NCI-H2171 treated with DMSO at 0.1 percent for 48 hours (cell line): ENCODE measurements at regions not wholly inside any gene's neighbourhood (a gene's known extent, or its start where the extent isn't known, plus 50 kb on each side); places are given as distances from the start of the nearest gene placed in this dataset.
"Not testable (repeated sequence)": the region's sequence is repeated elsewhere in the genome, so short reads cannot be mapped to it uniquely, and the experiment has no call there.

ENCODE experiments used
- DNase-seq: peaks from one replicate; lab custom pipeline; 2025; lab: John Stamatoyannopoulos, UW

DNA sequence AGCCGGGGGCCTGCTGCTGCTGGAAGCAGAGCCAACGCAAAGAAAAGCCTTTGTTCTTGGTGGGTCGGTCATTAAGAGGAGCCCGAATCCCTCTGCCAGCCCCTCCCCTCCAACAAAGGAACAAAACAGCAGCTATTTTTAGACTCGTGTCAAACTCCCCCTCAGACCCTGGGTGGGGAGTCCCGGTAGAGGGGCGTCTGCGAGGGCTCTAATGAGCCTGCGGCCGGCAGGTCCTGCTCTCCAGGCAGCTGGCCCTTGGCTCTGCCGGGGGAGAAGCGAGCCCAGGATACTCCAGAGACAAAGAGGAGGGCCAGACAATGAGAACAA lies 114.0 kb downstream of the LHX2 start:
- no peak for DNase-seq

DNA sequence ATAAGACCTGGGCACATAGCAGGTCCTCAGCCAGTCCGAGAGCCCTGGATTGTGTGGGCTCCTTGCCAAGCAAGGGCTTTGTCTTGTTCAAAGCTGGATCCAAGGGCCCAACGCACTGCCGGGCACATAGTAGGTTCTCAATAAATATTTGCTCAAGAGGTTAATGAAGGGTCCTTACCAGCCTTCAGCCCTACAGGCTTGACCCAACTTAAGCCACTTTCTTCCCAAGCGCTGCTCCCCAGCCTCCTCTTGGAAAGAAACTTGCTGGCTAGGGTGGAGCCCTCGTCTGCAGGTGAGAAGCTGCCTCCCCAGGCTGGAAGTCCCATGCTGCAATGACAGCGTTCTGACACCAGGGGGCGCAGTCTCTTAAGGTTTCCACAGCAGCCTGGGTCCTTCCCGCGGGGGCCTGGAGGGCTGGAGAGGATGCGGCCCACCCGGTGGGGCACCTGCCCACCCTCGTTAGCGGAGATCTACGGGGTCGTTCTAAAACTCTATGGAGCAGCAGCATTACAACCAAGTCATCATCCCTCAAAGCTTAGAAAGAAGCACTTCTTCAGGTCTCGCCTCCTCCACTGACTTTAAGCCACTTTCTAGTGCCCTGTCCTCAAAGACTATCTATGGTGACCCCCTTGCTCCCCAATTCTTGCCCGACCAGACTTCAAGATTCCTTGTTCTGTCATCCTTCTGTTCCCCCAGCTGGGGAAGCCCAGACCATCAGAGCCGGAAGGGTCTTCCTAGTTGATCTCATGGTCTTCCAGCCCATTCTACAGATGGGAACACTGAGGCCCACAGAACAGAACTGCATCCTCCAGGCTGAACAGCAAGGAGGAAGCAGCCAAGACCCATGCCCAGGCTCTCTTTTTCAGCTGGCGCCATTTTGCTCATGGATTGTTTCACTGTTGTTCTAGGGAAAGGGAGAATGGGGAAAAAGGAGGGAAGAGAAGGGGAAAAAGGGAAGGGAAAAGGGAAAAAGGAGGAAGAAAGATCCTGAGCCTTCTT lies 115.4 kb downstream of the LHX2 start:
- peak; percentile 59 for DNase-seq

DNA sequence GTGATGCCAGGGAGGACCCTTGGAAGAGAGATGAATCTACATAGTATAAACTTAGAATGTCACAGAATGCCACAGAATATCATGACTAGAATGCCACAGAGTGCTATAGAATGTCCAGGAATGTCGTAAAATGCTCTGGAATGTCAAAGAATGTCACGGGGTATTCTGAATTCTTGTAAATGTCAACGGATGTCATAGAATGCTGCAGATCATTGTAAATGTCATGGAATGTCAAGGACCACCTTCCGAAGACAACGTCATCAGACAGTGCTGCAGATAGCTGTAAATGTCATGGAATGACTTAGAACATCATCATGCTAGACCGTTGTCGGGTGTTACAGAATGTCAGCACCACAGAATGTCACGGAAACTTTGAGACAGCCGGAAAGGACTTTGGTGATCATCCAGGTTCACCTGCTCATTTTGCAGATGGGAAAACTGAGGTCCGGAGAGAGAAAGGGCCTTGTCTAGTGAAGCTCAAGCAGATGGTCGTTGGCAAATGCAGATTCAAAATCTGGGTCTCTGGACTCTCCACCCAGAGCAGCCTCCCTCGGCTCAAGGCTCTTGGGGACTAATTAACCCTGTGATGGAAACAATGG lies 117.1 kb downstream of the LHX2 start:
- no peak for DNase-seq

DNA sequence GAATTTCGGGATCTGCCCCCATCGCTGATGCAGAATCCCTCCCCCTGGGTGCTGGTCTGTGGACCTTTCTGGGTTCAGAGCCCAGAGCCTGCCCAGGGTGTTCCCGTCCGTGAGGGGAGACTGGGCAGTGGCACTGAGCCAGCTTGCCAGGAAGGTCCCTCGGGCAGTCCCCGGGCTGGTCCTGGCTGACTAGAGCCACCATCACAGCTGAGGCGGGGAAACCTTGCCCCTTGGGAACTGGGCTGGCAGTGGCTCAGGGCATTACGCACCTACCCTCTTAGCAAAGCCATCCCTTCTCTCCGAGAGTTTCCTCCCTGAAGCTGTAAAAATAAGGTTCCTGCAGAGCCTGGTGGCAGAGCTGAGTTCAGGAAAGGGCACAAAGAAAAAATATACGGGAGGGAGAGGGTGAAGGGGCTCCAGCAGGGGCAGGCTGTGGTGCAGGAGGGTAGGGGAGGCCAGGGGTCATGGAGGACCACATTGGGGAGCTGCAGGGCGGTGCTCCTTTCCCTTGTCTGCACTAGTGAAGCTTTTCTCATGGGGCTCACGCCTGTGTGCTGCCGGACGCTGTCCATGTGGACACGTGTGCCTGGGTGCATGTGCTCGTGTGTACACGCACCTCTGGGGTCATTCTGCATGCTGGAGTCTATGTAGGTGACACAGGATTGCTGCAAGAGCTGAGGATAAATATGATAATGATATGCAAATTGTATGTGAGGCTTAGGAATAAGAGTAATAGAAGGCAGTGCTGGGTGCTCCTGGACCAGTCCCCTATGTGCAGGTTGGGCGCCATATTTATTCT lies 118.9 kb downstream of the LHX2 start:
- no peak for DNase-seq

DNA sequence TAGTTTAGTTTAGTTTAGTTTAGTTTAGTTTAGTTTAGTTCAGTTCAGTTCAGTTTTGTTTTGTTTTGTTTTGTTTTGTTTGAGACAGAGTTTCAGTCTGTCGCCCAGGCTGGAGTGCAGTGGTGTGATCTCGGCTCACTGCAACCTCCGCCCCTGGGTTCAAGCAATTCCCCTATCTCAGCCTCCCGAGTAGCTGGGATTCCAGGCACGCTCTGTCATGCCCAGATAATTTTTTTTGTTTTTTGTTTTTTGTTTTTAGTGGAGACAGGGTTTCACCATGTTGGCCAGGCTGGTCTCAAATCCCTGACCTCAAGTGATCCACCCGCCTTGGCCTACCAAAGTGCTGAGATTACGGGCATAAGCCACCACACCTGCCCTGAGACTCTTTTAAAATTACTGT lies 120.0 kb downstream of the LHX2 start:
- not testable (repeated sequence) for DNase-seq

DNA sequence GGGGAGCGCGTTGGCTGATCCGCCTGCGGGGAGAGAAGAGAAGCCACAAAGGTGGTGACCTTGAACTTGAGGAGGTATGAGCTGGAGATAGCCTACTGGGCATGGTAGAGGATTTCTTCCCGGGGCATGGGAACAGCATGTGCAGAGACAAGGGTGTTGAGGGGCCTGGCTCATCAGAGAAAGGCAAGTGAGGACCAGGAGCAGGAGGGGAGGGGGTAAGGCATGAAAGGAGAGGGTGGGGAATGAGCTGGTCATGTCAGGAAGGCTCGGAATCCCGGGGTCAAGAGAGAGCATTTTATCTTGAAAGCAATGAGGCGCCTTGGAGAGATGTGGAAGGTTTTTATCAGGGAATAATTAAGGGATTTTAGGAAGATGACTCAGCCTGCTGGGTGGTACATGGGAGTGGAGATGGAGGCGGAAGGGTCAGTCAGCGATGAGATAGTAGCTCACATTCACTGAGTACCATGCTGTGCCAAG lies 121.1 kb downstream of the LHX2 start:
- DNase-seq: no peak

DNA sequence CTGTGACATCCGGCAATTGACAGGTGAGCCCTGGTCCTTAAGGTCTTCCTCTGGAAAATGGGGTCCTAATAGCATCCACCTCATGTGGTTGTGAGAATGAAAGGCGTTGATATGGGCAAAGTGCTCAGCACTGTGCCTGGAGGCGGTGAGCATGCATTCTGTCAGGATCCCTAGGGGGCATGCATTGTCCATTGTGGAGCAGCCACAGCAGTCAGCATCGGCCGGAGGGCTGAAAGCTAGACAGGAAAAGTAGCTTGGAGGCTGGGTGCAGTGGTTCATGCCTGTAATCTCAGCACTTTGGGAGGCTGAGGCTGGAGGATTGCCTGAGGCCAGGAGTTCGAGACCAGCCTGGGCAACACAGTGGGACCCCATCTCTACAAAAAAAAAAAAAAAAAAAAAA lies 122.2 kb downstream of the LHX2 start:
- DNase-seq: no peak

DNA sequence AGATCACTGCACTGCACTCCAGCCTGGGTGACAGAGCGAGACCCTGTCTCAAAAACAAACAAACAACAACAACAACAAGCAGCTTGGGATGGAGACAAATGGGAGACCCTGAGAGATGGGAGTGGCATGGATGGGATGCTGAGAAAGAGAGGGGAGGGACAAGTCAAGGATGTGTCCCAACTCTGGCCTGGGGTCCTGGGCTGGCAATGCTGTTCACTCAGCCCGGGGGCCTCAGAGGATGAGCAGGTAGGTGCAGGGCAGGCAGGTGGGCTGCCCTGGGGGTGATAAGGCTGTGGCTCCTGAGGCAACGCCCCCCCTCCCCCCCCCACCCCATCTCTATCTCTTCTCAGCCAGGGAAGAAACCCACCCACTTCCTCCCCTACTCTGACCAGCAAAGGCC lies 123.0 kb downstream of the LHX2 start:
- DNase-seq: no peak

DNA sequence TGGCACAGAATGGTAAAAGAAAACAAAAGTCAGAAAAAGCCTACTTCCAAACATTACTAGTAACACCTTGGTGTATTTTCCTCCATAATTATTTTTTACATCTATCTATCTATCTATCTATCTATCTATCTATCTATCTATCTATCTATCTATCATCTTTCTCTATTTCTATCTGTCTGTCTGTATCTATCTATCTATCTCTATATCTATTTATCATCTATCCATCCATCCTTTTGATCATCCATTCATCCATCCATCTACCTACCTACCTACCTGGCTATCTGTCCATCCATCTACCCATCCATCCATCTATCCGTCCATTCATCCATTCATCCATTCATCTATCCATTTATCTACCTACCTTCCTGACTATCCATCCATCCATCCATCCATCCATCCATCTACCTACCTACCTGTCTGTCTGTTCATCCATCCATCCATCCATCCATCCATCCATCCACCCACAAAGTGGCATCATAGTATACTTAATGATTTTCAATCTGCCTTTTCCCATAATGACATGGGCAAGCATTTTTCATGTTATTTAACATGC lies 121.9 kb upstream of the NEK6 start:
- DNase-seq: no peak

DNA sequence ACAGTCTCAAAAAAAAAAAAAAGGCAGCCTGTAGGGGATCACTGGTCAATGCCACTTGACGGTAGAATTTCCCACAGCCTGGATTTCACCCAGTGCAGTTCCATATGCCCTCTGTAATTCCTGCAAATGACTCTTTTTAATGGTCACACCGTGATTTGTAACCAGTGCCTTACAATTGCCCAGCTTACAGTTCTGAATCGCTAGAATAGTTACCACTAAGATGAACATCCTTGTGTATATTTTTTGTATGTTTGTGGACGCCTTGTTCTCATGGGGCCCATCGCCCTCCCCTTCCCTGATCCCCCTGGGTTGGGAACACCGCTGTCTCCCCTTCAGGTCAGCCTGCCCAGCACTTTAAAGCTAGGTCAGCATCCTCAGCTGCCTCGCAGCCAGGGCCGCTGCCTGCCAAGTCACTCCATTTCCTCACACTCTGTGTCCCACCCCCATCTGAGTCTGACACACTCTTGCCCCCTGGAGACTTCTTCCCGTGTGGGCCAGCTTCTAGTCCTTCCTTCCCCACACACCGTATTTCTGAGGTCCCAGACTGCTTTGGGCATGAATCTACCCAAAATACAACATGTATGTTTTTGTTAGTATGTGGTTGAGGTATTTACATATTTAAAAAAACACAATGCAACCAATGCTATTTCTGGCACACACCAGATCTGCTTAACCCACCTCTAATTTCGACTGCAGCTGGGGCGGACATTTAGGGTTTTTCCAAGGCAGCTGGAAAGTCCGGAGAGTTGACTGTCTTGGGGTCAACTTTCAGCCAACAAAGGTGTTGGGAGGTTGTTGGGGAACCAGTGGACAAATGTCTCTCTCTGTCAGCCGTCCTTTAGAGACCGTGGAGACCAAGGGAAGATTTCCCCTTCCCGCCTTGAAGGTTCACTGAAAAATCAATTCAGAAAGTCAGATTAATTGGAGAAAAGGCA lies 120.5 kb upstream of the NEK6 start:
- DNase-seq: no peak

DNA sequence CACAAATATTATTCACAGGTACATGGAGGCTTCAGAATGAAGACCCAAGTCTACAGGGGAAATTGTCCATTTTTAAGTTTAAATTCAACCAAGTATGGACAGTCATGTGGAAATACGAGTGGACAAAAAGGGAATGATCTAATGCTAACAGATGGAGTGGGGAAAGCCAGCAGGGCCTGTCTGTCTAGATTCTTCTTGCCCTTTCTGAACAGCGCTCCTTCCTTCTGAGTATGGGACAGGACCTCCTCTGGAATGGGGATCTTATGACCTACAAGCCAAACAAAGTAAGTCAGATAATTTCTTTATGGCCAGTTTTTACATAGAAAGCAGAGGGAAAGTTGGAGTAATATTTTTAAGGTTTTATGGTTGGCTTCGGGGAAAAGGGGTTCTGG lies 119.8 kb upstream of the NEK6 start:
- DNase-seq: no peak

DNA sequence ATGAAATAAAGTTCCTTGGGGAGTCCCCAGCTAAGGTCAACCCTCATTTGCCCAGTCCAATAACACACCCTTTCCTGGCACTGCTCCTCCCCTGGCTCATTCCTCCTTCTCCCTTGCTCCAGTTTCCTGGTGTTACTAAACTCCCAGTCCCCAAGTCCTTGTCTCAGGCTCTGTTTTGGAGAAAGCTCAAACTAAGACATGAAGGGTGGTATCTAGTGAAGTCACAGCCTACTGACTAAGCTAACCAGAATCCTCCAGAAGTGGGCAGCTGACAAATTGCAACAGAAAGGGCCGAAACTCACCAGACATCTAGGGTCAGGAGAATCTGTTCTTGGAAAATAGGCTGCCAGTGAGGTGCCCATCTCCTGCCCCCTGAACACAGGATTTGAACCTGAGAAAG lies 118.7 kb upstream of the NEK6 start:
- no peak for DNase-seq

DNA sequence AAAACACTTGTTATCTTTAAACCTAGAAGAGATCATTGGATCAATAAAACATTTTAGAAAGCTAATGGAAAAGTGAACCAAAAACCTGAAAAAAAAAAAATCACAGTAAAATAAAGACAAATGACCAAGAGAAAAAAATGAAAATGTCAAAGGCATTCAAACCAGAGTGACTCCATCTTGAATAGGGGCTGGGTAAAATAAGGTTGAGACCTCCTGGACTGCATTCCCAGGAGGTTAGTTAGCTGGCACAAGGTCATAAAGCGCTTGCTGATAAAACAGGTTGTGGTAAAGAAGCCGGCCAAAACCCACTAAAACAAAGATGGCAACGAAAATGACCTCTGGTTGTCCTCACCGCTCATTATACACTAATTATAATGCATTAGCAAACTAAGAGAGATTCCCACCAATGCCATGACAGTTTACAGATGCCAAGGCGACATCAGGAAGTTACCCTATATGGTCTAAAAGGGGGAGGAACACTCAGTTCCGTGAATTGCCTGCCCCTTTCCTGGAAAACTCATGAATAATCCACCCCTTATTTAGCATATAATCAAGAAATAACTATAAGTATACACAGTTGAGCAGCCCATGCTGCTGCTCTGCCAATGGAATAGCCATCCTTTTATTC lies 116.7 kb upstream of the NEK6 start:
- DNase-seq: no peak

DNA sequence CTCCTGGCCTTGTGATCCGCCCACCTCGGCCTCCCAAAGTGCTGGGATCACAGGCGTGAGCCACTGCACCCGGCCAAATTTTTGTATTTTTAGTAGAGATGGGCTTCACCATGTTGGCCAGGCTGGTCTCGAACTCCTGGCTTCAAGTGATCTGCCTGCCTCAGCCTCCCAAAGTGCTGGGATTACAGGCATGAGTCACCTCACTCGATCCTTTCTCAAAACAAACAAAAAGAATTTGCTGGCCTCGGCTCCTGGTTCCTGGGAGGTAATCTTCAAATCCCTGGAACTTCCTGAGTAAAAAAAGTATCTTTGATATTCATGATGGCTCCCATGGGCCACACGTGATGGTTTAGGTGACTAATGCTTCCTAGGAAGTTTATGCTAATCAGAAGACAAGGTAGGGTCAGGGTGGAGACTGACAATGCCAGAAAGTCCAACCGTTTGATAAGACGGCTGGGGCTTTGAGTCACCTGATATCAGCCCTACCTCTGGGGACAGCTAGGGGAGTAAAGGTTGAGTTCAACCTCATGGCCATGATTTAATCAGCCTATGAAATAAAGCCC lies 113.1 kb upstream of the NEK6 start:
- DNase-seq: not testable (repeated sequence)

DNA sequence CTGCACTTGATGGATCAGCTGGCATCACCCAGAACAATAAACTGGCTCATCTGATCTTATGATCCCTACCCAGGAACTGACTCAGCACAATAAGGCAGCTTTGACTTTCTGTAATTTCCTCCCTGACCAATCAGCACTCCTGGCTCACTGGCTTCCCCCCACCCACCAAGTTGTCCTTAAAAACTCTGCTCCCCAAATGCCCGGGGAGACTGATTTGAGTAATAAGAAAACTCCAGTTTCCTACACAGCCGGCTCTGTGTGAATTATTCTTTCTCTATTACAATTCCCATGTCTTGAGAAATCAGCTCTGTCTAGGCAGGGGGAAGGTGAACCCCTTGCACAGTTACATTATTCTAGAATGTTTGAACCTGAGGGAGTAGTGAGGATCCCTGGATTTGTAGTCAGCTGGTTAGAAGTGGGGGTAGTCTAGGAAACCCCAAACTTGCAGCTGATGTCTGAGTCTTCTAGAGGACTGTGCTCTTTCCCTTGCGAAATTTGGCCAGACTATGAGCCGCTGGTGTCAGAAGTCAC lies 111.7 kb upstream of the NEK6 start:
- no peak for DNase-seq

DNA sequence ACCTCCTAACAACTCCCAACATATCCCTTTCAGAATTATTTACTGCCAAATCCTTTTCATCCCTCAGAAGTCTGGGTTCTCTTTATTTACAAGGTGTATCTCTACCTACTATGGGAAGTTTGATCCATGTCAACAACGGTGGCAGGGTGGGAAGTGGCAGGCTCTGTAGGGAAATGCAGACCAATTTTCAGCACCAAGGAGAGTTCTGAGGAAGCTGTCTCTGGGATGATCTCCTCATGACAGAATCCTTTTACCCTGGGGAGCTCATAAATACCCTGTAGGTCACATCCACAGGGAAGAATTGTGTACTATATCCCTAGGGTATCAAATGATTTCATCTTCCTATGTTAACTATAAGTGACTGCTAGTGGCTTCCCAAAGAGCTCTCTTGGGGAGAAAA lies 107.8 kb upstream of the NEK6 start:
- DNase-seq: no peak

DNA sequence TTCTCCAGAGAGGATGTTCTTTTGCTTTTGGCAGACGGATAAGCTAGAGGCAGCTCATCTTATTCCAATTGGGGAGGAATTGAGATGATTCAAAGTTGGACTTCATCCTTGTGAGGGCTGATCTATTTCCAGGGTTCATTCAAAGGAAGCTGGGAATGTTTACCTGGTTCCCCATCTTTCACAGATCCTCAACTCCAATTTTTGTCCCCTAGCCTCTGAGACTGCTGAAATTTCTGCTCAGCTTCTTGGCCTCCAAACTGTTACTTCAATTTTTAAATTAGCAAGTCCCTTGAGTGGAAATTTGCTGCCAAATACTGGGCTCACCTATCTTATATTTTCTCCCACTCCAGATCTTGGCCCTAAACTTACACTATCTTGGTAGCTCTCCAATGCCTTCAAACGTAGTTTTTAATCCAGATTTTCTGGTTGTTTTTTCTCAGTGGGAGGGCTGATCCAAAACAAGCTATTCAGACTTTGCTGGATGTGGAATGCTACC lies 93.9 kb upstream of the NEK6 start:
- no peak for DNase-seq

DNA sequence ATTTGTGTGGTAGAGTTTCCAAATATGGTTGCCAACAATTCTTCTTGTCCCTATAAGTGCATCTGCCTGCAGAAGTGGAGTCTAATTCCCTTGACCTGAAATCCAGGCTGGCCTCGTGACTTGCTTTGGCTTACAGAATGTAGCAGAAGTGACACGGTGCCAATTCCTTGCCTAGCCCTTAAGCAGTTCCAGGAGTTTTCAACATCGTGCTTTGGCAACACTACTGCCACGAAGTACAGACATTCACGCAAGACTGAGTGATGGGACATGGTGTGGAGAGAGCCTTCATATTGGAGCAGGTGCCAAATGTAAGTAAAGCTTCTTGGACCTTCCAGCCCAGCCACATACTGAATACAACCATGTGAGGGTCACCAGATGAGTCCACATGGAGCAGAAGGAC lies 92.9 kb upstream of the NEK6 start:
- no peak for DNase-seq

DNA sequence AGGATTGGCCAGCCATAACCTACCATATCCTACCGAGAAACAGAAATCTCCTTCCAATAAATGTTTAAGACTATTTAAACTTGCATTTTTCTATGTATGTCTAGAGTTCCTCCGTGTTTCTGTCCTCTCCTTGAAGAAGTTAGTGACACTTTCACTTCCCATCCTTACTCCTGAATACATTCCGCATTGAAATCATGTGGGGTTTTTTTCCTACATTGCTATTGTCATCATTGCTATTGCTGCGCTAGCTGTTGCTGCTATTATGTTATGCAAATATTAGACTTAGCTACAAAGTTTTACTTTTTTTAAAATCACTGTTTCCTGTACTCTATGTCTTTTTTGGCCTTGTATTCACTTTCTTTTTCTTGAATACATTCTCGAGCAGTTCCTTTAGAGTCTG lies 83.3 kb upstream of the NEK6 start:
- no peak for DNase-seq

DNA sequence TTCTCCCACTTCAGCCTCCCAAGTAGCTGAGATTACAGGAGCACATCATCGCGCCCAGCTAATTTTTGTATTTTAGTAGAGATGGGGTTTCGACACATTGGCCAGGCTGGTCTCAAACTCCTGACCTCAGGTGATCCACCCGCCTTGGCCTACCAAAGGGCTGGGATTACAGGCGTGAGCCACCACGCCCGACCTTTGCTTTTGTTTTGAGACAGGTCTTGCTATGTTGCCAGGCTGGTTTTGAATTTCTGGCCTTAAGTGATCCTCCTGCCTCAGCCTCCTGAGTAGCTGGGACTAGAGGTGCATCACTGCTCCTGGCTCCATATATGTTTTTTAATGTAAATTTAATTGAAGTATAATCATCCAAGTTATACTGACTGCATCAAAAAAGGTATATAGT lies 80.2 kb upstream of the NEK6 start:
- not testable (repeated sequence) for DNase-seq
